ENCODE measurements at regions not wholly inside any gene's neighbourhood (a gene's known extent, or its start where the extent isn't known, plus 50 kb on each side); places are given as distances from the start of the nearest gene placed in this dataset.
"Not testable (repeated sequence)": the region's sequence is repeated elsewhere in the genome, so short reads cannot be mapped to it uniquely, and the experiment has no call there.

DNA sequence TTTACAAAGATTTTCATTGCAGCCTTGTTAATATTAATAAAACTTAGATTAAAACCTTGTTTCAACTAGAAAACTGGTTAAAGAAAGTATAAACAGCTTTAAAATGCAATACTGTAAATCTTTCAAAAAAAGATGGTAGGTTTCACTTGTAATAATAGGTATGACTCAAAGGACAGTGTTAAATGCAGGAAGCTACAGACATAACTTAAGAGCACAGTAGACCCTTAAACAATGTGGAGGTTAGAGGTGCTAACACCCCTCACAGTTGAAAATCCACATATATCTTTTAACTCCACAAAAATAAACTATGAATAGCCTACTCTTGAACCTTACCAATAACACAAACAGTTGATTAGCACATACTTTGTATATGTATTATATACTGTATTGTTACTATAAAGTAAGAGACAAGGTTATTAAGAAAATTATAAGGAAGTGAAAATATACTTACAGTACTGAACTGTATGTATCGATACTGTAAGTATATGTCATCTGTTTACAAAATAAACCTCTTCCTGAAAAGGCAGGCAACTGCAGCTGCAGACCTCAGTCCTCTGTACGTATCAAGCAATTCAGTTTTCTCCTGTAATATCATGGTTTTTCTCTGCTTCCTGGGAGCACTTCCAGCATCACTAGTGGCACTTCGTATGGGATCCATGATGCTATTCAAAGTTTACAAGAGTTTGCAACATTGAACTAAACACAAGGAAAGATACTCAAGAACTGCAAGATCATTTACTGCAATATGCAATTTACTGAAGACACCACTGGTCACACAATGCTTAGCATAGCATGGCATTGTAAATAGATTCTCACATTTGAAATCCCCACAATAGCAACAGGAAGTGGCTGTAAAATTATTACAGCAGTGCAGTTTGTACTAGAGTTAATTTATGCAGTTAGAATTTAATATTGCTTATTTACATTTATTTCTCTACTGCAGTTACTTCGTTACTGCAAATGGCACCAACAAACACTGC is 610.5 kb upstream of the LRRTM4 start:
- no peak for DNase-seq

DNA sequence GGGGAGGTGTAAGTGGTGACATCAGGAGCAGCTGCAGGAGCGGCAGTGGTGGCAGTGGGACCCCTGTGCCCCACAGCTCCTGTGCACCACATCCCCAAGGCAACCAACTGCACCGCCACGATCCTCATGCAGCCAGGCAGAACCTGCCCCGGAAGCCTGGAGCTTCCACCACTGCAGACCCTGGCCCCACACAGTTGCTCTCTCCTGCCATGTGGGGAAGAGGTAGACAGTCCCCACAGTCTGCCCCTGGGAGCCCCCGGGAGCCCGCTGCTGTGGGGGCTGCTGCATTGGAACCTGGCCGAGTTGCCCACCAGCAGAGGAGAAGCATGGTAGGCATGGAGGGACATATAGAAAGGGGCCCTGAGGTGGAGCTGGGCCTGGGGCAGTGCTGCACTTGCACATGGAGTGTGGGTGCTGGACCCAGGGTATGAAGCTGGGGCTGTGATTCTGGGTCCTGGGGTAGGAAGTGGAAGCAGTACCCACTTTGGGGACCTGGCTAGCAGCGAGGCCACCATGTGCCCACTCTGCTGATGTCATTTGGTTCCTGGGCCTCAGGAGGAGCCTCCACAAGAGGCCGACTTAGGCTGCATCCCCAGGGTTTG is 623.3 kb upstream of the LRRTM4 start:
- no peak for DNase-seq

GRCh38 chr2:78145997-78146722 is 624.0 kb upstream of the LRRTM4 start:
- no peak for DNase-seq

- DNase-seq = no peak
These were observed 625.3 kb upstream of the LRRTM4 start for GRCh38 chr2:78147466-78147865.

DNA sequence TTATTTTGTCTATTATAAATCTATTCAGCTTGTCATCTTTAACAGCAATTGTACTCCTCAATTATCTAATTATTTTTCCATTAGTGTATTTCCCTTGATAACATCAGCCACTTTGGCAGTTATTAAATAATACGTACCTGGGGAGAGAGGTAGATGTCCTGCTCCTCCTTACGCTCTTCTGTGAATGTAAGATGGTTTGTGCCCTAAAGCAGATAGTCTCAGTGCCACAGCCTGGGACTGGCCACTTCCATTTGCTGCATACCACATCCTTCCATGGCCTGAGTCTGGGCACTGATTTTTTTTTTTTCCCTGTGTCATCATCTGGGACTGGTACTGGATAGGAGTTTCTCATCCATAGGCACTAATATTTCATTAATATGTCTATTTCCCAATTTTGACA is 632.4 kb upstream of the LRRTM4 start:
- DNase-seq = no peak

GRCh38 chr2:78162202-78162601 is 640.0 kb upstream of the LRRTM4 start:
- no peak for DNase-seq

DNA sequence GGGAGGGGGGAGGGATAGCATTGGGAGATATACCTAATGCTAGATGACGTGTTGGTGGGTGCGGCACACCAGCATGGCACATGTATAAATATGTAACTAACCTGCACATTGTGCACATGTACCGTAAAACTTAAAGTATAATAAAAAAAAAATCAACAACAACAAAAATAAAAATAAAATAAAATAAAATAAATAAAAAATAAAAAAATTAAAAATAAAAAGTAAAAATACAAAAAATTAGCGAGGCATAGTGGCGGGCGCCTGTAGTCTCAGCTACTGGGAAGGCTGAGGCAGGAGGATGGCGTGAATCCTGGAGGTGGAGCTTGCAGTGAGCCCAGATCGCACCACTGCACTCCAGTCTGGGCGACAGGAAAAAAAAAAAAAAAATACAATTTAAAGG is 650.0 kb upstream of the LRRTM4 start:
- not testable (repeated sequence) for DNase-seq

DNA sequence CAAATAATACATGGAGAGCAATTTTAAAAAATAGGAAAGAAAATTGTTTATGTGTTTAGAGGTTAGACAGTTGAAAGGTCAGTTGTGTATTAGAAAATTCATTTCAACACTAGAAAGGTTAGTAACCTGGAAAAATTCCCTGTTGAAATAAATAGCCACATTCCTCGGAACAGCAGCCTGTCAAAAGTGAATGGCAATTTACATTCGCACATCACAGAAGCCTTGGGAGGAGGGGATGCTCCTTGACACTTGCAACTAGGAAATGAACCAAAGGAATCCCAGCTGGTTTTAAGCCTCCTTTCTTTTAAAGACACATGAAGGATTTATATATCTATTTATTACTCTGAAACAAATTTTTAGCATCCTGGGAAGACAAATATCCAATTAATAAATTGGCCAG is 653.5 kb upstream of the LRRTM4 start:
- no peak for DNase-seq

- peak in 1 of 58 donors; percentile 6 for DNase-seq
These were observed 678.9 kb upstream of the LRRTM4 start for GRCh38 chr2:78201064-78201575.

DNA sequence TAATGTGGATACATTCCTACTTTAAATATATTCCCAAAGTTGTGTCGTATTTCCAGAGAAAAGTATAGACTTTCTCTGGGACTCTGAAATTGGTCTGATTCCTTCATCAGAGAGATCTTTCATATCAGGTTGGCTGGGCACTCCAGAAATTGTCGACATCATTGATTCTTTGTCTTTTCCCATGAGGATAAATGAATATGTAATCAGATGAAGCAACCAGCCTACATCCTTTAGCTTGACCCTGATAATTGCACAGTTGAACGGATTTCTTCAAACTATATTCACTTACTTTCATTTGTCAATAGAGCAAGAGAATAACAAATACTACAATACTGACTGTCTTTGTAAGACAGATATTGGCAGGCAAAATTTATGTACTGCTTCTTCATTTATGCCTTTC is 680.2 kb upstream of the LRRTM4 start:
- no peak for DNase-seq

GRCh38 chr2:78202986-78203670 is 681.0 kb upstream of the LRRTM4 start:
- DNase-seq = no peak

DNA sequence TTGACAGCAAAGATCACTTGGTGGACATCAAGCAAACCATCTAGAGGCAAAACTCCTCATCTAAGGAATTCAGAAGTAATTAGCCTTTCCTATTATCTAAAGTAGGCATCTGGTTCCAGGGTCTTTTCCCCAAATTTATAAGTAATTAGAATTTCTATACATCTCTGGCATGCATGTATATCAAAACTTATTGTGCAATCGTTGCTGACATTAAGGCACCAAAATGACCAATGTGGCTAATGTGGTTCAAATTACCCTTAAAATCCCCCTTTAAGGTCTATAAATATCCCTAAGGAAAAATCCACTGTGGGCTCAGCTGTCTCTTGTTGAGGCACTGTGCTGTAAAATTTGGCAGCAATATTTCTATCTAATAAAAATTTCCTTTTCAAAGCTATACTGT is 695.9 kb upstream of the LRRTM4 start:
- no peak for DNase-seq

GRCh38 chr2:78237704-78238103 is 715.5 kb upstream of the LRRTM4 start:
- DNase-seq = no peak

- DNase-seq = no peak
These were observed 723.4 kb upstream of the LRRTM4 start for GRCh38 chr2:78245394-78246135.

- DNase-seq = no peak
These were observed 729.5 kb upstream of the LRRTM4 start for GRCh38 chr2:78251708-78252107.

GRCh38 chr2:78260861-78261260 is 738.7 kb upstream of the LRRTM4 start:
- no peak for DNase-seq

- no peak for DNase-seq
These were observed 739.3 kb upstream of the LRRTM4 start for GRCh38 chr2:78261454-78261853.

GRCh38 chr2:78262089-78262488 is 739.9 kb upstream of the LRRTM4 start:
- not testable (repeated sequence) for DNase-seq

GRCh38 chr2:78262713-78263375 is 740.7 kb upstream of the LRRTM4 start:
- no peak for DNase-seq

DNA sequence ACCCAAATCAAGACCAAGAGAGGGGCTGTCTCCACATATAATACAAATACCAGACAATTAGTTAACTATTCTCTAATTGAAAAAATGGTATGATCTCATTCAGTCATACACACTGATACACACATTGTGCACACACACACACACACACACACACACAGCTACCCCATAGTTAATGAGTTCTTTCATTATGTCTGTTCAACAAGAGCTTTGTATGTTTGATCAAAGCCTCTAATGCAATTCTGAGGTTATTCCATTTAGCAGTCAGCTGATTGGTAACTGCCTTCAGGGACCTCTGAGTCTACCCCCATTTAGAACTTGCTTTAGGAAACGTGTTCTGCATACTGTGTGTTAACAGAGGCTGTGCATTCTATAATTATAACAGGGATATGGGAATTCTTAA is 741.4 kb upstream of the LRRTM4 start:
- DNase-seq = peak in 29 of 58 donors; percentile 1 to 79 (median 28)
